Calu3 (cell line): ENCODE measurements at regions not wholly inside any gene's neighbourhood (a gene's known extent, or its start where the extent isn't known, plus 50 kb on each side); places are given as distances from the start of the nearest gene placed in this dataset.

Experiments used
- BruUV-seq: library from RNA; stranded (reverse); fragments of 400-500 nt; replicated peaks from 2 replicates; lab custom pipeline; 2021; lab: Mats Ljungman, UMichigan
- CTCF ChIA-PET: fragments of 300-600 bp; sonication (Branson Sonifier 250); formaldehyde crosslinking; loops from one replicate; lab custom pipeline; 2022; ENCODE audit warnings: antibody characterized with exemption; lab: Charles Lee
- DNase-seq: peaks from one replicate; pipeline ENCODE4 v3.0.0; 2022
- H3K27ac Mint-ChIP-seq: one replicate; pipeline ENCODE4 v1.8.0; 2022; ENCODE audit warnings: mixed read lengths; ENCODE audit not compliant: unreplicated experiment
- H3K27me3 Mint-ChIP-seq: one replicate; pipeline ENCODE4 v1.8.0; 2022; ENCODE audit warnings: mixed read lengths; ENCODE audit not compliant: unreplicated experiment
- H3K36me3 Mint-ChIP-seq: one replicate; pipeline ENCODE4 v1.8.0; 2022; ENCODE audit warnings: mild to moderate bottlenecking, moderate library complexity, mixed read lengths; ENCODE audit not compliant: insufficient read depth, unreplicated experiment
- H3K4me1 Mint-ChIP-seq: one replicate; pipeline ENCODE4 v1.8.0; 2022; ENCODE audit warnings: mild to moderate bottlenecking, low read depth, mixed read lengths; ENCODE audit not compliant: unreplicated experiment
- H3K4me3 Mint-ChIP-seq: one replicate; pipeline ENCODE4 v1.8.0; 2022; ENCODE audit warnings: mild to moderate bottlenecking, low read depth, moderate library complexity, mixed read lengths; ENCODE audit not compliant: unreplicated experiment
- H3K9me3 Mint-ChIP-seq: one replicate; pipeline ENCODE4 v1.8.0; 2022; ENCODE audit warnings: low read depth, mixed read lengths; ENCODE audit not compliant: unreplicated experiment
- CTCF ChIP-seq: fragments of 200-600 bp; IDR thresholded peaks from one replicate; pipeline ENCODE4 v1.8.0; 2022; ENCODE audit warnings: antibody characterized with exemption; ENCODE audit not compliant: unreplicated experiment
- intact Hi-C: fragments of 100-400 bp; cut with micrococcal nuclease; formaldehyde crosslinking; loops from one replicate; pipeline ENCODE4 v1.10.0; 2022; ENCODE audit not compliant: unreplicated experiment

DNA sequence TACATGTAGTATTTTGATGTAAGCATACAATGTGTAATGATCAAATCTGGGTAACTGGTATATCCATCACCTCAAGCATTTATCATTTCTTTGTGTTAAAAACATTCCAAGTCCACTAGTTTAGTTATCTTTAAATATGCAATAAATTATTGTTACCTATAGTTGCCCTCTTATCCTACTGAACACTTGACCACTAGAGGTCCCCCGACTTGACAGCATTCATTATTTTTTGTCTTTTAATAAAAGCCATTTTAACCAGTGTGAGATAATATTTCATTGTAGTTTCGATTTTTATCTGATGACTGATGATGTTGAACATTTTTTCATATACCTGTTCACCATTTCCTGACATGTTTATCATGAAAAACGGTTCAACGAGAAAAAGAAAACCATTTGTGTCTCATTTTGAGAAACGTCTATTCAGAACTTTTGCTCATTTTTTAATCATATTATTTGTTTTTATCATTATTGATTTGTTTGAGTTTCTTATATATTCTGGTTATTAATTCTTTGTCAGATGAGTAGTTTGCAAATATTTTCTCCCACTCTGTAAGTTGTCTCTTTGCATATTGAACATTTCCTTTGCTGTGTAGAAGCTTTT, 199.0 kb upstream of the CXXC4 start:
- TF ChIP-seq CTCF: no peak
- no peaks in the 10 kb centered on the region for H3K4me1 Mint-ChIP-seq
- DNase-seq: peak; percentile 11
- H3K27ac Mint-ChIP-seq: no peak overlapping the region
- intact Hi-C loops: loop anchor here (1.0 kb wide), 1 partner anchor 167 kb away; no protein-coding TSS in a partner anchor
- H3K27me3 Mint-ChIP-seq: no peaks in the 10 kb centered on the region
- CTCF ChIA-PET: no interaction called here
- H3K9me3 Mint-ChIP-seq: no peaks in the 10 kb centered on the region
- no TSS peak for BruUV-seq
- H3K4me3 Mint-ChIP-seq: no peak overlapping the region
- no peaks in the 10 kb centered on the region for H3K36me3 Mint-ChIP-seq

DNA sequence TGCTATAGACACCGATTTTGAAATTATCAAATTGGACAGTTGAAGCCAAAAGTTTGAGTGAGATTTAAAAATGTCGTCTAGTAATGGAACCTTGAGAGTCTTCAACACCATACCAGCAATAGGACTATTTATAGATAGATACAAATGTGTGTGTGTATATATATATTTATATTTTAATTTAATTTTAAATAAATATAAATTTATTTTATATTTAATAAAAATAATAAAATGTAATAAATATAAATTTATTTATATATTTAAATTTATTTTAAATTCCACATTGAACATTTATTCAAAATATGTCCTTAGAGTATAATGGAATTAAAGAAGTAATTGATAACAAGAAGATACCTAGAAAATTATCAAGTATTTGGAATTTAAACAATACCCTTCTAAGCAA, 221.9 kb upstream of the CXXC4 start:
- Mint-ChIP-seq H3K27me3 (no peaks in the 10 kb centered on the region), H3K27ac (no peak overlapping the region), H3K9me3 (no peaks in the 10 kb centered on the region), H3K36me3 (no peaks in the 10 kb centered on the region), H3K4me1 (no peaks in the 10 kb centered on the region), H3K4me3 (no peak overlapping the region)
- TF ChIP-seq CTCF: no peak
- no TSS peak for BruUV-seq
- CTCF ChIA-PET: no interaction called here
- no peak for DNase-seq
- intact Hi-C loops: no loop called here

- Mint-ChIP-seq H3K4me3 (no peak overlapping the region), H3K36me3 (no peaks in the 10 kb centered on the region), H3K27me3 (no peaks in the 10 kb centered on the region), H3K27ac (no peak overlapping the region), H3K4me1 (no peaks in the 10 kb centered on the region), H3K9me3 (no peaks in the 10 kb centered on the region)
- no peak for TF ChIP-seq CTCF
- CTCF ChIA-PET: no interaction called here
- BruUV-seq: no TSS peak
- intact Hi-C loops: no loop called here
- DNase-seq: no peak
Measured at GRCh38 chr4:104719539-104720230, 225.0 kb upstream of the CXXC4 start.

DNA sequence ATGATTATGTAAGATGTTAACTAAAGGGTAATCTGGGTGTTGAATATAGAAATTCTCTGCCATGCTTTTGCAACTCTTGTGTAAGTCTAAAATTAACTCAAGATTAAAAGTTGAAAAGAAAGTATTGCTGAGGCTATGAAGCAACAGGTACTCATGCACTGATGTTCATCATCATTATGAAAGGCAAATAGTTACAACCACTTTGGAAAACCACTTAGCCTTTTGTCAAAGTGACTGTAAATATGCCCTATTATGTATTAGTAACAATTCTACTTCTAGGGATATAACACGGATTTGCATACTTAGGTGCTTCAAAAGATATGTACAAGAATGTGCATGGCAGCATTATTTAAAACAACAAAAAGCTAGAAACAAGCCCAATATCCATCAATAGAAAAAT, 227.8 kb upstream of the CXXC4 start:
- no peak for DNase-seq
- Mint-ChIP-seq H3K27me3 (no peaks in the 10 kb centered on the region), H3K27ac (no peak overlapping the region), H3K4me1 (peaks cover 9% of the 10 kb centered on the region), H3K36me3 (no peaks in the 10 kb centered on the region), H3K9me3 (peaks cover 3% of the 10 kb centered on the region), H3K4me3 (no peak overlapping the region)
- intact Hi-C loops: no loop called here
- CTCF ChIA-PET: no interaction called here
- TF ChIP-seq CTCF: no peak
- BruUV-seq: no TSS peak
